K562 (cell line): ENCODE measurements at regions not wholly inside any gene's neighbourhood (a gene's known extent, or its start where the extent isn't known, plus 50 kb on each side); places are given as distances from the start of the nearest gene placed in this dataset.

Source experiments
- EP300 ChIP-seq: IDR thresholded peaks from 2 replicates; pipeline ENCODE4 v1.6.1; 2012; ENCODE audit warnings: low read length, improper control_type of control experiment
- FOXA3 ChIP-seq, 2 experiments: fragments of 450-650 bp in 1 of 2; sonication (generic) in 1 of 2; formaldehyde crosslinking; IDR thresholded peaks in 1 of 2; conservative IDR thresholded peaks in 1 of 2; 2 replicates each; pipeline versions ENCODE4 v1.4.0 to v1.8.0; 2020 to 2022; ENCODE audit warnings: mild to moderate bottlenecking in 2 of 2, missing genetic modification reagents in 1 of 2
- FOXM1 ChIP-seq, 2 experiments: fragments of 450-650 bp in 1 of 2; sonication (generic) in 1 of 2; formaldehyde crosslinking in 1 of 2; IDR thresholded peaks; 2 replicates each; pipeline versions ENCODE4 v1.6.1 to v1.9.0; 2017 to 2022; ENCODE audit warnings: low read depth in 2 of 2, mild to moderate bottlenecking in 2 of 2, missing genetic modification reagents in 1 of 2, moderate library complexity in 1 of 2
- MCM5 ChIP-seq: fragments of 450-650 bp; IDR thresholded peaks from 2 replicates; pipeline ENCODE4 v1.6.1; 2016; ENCODE audit warnings: low read depth
- POLR2A ChIP-seq: fragments of 450-650 bp; conservative IDR thresholded peaks from 2 replicates; pipeline ENCODE4 v1.6.1; 2016
- RNF2 ChIP-seq: sonication (generic); IDR thresholded peaks from 2 replicates; pipeline ENCODE4 v1.6.1; 2016
- SRSF7 ChIP-seq: fragments of 200-400 bp; formaldehyde crosslinking; optimal IDR thresholded peaks from 2 replicates; pipeline ENCODE3; 2017; ENCODE audit warnings: mild to moderate bottlenecking, low read depth, low read length
- TF ChIP-seq, protein P1 (sequence below): sonication (generic); formaldehyde crosslinking; IDR thresholded peaks from 2 replicates; pipeline ENCODE4 v1.9.0; 2022; ENCODE audit warnings: mild to moderate bottlenecking, missing genetic modification reagents
- TF ChIP-seq, protein P2 (sequence below): sonication (generic); formaldehyde crosslinking; IDR thresholded peaks from 2 replicates; pipeline ENCODE4 v1.8.0; 2022; ENCODE audit warnings: mild to moderate bottlenecking, low read depth, missing genetic modification reagents

DNA sequence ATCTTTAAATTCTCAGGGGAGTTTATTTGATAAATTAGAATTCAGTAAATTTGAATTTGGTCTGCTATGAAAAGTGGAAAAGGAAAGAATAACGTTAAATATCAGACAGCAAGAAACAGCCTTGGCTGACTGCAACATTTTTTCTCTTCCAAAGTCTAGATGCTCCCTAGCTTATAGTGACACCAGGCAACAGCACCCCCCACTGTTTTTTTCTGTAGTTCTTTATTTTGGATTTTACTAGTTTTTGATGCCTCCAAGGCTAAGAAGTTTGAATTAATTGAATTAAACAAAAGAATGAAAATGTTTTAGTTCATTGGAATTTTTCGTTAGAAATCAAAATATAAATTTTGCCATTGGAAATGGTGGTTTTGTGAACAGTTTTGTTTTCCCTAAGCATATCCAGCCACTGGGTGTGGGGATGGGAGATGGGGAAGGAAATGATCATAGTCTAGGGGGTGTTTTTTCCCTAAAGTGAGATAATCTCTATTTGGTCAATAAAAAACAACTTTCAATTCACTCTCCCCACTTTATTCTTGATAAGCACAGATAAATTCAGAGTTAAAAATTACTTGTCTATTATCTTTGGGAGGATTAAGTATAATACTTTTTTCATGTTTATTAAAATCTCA, 199.3 kb upstream of the CD180 start:
- no peak for TF ChIP-seq FOXA3 (CRISPR knock-in tag; conservative IDR thresholded peaks at IDR 0.05 in 1 of 2, IDR thresholded peaks at IDR 0.05 in 1 of 2)
- no peak for TF ChIP-seq RNF2
- TF ChIP-seq FOXM1 (IDR thresholded peaks at IDR 0.05; ENCODE audit: low read depth): no peak
- TF ChIP-seq FOXM1 (CRISPR knock-in tag; IDR thresholded peaks at IDR 0.05; ENCODE audit: low read depth): no peak
- TF ChIP-seq MCM5: no peak
- no peak for TF ChIP-seq EP300
- TF ChIP-seq, protein P1, sequence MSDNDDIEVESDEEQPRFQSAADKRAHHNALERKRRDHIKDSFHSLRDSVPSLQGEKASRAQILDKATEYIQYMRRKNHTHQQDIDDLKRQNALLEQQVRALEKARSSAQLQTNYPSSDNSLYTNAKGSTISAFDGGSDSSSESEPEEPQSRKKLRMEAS: no peak
- TF ChIP-seq SRSF7: no peak
- TF ChIP-seq, protein P2, sequence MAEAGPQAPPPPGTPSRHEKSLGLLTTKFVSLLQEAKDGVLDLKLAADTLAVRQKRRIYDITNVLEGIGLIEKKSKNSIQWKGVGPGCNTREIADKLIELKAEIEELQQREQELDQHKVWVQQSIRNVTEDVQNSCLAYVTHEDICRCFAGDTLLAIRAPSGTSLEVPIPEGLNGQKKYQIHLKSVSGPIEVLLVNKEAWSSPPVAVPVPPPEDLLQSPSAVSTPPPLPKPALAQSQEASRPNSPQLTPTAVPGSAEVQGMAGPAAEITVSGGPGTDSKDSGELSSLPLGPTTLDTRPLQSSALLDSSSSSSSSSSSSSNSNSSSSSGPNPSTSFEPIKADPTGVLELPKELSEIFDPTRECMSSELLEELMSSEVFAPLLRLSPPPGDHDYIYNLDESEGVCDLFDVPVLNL (CRISPR knock-in tag): no peak
- no peak for TF ChIP-seq POLR2A
